Smooth muscle cell (in vitro differentiated cells): ENCODE measurements at regions not wholly inside any gene's neighbourhood (a gene's known extent, or its start where the extent isn't known, plus 50 kb on each side); places are given as distances from the start of the nearest gene placed in this dataset.

Experiments used
- DNase-seq: peaks from one replicate; lab custom pipeline; 2025; ENCODE audit not compliant: unreplicated experiment; lab: John Stamatoyannopoulos, UW
- H2AFZ ChIP-seq: fragments of 200-600 bp; sonication (generic); 2 replicates; pipeline ENCODE4 v1.6.0; 2016; ENCODE audit warnings: antibody characterized with exemption, low read depth, mild to moderate bottlenecking
- H3F3A ChIP-seq: fragments of 200-600 bp; sonication (generic); 2 replicates; pipeline ENCODE4 v1.6.0; 2017; ENCODE audit warnings: antibody characterized with exemption, low read depth
- H3K27ac ChIP-seq: fragments of 200-600 bp; sonication (generic); 2 replicates; pipeline ENCODE4 v1.5.1; 2016; ENCODE audit warnings: low read depth, mild to moderate bottlenecking
- H3K27me3 ChIP-seq: fragments of 200-600 bp; sonication (generic); 2 replicates; pipeline ENCODE4 v1.6.1; 2016; ENCODE audit warnings: low read depth, mild to moderate bottlenecking
- H3K36me3 ChIP-seq: fragments of 200-600 bp; sonication (generic); 2 replicates; pipeline ENCODE4 v1.5.1; 2016; ENCODE audit warnings: low read depth
- H3K4me1 ChIP-seq: fragments of 200-600 bp; sonication (generic); 2 replicates; pipeline ENCODE4 v1.5.1; 2016; ENCODE audit warnings: low read depth
- H3K4me2 ChIP-seq: fragments of 200-600 bp; sonication (generic); 2 replicates; pipeline ENCODE4 v1.6.0; 2016; ENCODE audit warnings: mild to moderate bottlenecking
- H3K4me3 ChIP-seq: fragments of 200-600 bp; sonication (generic); 2 replicates; pipeline ENCODE4 v1.5.1; 2016; ENCODE audit warnings: mild to moderate bottlenecking
- H3K79me2 ChIP-seq: fragments of 200-600 bp; sonication (generic); 2 replicates; pipeline ENCODE4 v1.6.0; 2016; ENCODE audit warnings: low read depth, mild to moderate bottlenecking
- H3K9ac ChIP-seq: fragments of 200-600 bp; sonication (generic); 2 replicates; pipeline ENCODE4 v1.6.0; 2016; ENCODE audit warnings: low read depth
- H3K9me3 ChIP-seq: fragments of 200-600 bp; sonication (generic); replicated peaks from 2 replicates; pipeline ENCODE4 v1.5.1; 2016; ENCODE audit warnings: low read depth
- H4K20me1 ChIP-seq: fragments of 200-600 bp; sonication (generic); 2 replicates; pipeline ENCODE4 v1.6.0; 2016; ENCODE audit warnings: low read depth
- CTCF ChIP-seq: fragments of 200-600 bp; sonication (generic); IDR thresholded peaks from 2 replicates; pipeline ENCODE4 v1.5.1; 2017; ENCODE audit warnings: borderline replicate concordance, mild to moderate bottlenecking, antibody characterized with exemption; ENCODE audit not compliant: insufficient read depth, poor library complexity, severe bottlenecking
- WGBS: methylation state at CpG from one replicate; pipeline ENCODE4 v1.1.7; 2016; ENCODE audit warnings: low lambda C conversion rate; 5-methylcytosine and 5-hydroxymethylcytosine counted together

DNA sequence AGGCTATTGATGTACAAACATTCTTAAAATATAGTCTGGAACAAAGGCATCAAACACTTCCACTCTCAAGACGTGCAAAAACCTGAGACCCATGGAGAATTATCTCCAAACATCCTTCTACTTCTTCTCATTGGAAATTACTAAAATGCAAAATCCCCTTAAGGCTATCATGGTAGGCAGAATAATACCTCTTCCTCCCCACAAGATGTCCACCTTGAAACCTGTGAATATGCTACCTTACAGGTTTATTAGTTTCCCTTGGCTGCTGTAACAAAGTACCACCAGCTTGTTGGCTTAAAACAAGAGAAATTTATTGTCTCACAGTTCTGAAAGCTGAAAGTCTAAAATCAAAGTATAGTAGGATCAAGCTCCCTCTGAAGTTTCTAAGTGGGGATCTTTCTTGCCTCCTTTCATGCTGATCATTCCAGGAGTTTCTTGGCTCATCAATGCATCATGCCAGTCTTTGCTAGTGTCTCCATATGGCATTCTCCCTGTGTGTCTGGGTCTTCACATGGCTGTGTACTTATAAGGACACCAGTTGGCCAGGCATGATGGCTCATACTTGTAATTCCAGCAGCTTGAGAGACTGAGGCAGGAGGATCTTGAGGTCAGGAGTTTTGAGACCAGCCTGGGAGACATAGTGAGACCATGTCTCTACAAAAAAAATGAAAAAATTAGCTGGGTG is 163.7 kb upstream of the NCK2 start:
- Histone ChIP-seq H3K9me3 (no peaks in the 10 kb centered on the region), H3K36me3 (no peaks in the 10 kb centered on the region), H3K9ac (no peak overlapping the region), H3K4me2 (no peak overlapping the region), H3K4me1 (peaks cover 9% of the 10 kb centered on the region), H3K27me3 (no peaks in the 10 kb centered on the region), H3K27ac (no peak overlapping the region), H3F3A (no peaks in the 10 kb centered on the region), H4K20me1 (no peaks in the 10 kb centered on the region), H3K79me2 (no peaks in the 10 kb centered on the region), H2AFZ (no peak overlapping the region), H3K4me3 (no peak overlapping the region)
- no peak for TF ChIP-seq CTCF
- 83% methylated on average over 1 of the region's 1 CpG for WGBS
- DNase-seq: no peak

DNA sequence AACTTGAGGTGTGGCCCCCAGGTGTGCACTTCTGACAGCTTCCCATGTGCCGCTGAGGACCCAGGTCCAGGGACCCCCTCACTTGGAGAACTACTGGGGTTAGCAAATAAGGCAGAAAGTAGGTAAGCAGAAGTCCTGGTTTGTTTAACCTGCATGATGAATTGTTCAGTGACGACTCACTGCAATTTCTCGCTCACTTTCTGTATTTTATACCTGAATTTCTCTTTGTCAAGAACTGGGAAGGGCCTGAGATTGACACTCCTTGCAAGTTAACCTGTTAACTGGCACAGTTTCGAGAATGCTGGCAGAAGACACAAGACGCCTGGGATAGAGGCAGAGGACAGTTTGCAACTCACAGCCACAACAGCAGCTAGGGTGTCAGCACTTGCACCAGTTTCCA is 164.5 kb upstream of the NCK2 start:
- no peak for TF ChIP-seq CTCF
- Histone ChIP-seq H3K4me3 (no peak overlapping the region), H3K9ac (no peak overlapping the region), H3K9me3 (no peaks in the 10 kb centered on the region), H3K36me3 (no peaks in the 10 kb centered on the region), H3K27me3 (peaks cover under 1% of the 10 kb centered on the region), H3K79me2 (no peaks in the 10 kb centered on the region), H3F3A (no peaks in the 10 kb centered on the region), H3K27ac (no peak overlapping the region), H3K4me2 (no peak overlapping the region), H2AFZ (no peak overlapping the region), H3K4me1 (peaks cover 9% of the 10 kb centered on the region), H4K20me1 (no peaks in the 10 kb centered on the region)
- no peak for DNase-seq
- WGBS: 89% methylated on average over 5 of the region's 5 CpGs

DNA sequence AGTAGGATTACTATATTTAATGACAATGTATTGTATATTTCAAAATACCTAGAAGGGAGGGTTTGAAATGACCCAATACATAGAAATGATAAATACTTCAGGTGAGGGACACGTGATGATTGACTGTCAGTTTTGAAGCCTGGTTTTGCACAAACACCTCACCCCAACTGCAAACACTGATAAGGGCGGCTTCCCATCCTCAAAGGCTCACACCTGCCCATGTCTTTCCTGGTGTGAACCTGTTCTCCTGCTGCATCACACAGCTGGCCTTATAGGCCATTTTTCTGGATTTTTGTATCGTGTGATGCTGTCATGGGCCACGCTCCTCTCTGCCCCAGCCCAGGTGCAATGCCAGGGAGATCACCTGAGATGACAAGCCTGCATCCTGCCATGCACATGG is 166.5 kb upstream of the NCK2 start:
- no peaks in the 10 kb centered on the region for H4K20me1 ChIP-seq
- peaks cover 9% of the 10 kb centered on the region for H3K4me1 ChIP-seq
- H3K9ac ChIP-seq: no peak overlapping the region
- no peaks in the 10 kb centered on the region for H3F3A ChIP-seq
- H3K27ac ChIP-seq: no peak overlapping the region
- H3K27me3 ChIP-seq: peaks cover 3% of the 10 kb centered on the region
- H2AFZ ChIP-seq: no peak overlapping the region
- no peak for TF ChIP-seq CTCF
- H3K79me2 ChIP-seq: no peaks in the 10 kb centered on the region
- H3K9me3 ChIP-seq: no peaks in the 10 kb centered on the region
- H3K36me3 ChIP-seq: no peaks in the 10 kb centered on the region
- H3K4me3 ChIP-seq: no peak overlapping the region
- no peak overlapping the region for H3K4me2 ChIP-seq
- no peak for DNase-seq
- WGBS: 73% methylated on average over 4 of the region's 4 CpGs

GRCh38 chr2:105577762-105578161 is 166.9 kb upstream of the NCK2 start:
- 70% methylated on average over 4 of the region's 4 CpGs for WGBS
- no peaks in the 10 kb centered on the region for H3F3A ChIP-seq
- no peak overlapping the region for H3K27ac ChIP-seq

More at GRCh38 chr2:105577762-105578161, 166.9 kb upstream of the NCK2 start:
- H3K79me2 ChIP-seq: no peaks in the 10 kb centered on the region
- no peaks in the 10 kb centered on the region for H3K9me3 ChIP-seq
- H3K4me3 ChIP-seq: no peak overlapping the region
- no peak for TF ChIP-seq CTCF
- H3K36me3 ChIP-seq: no peaks in the 10 kb centered on the region
- H4K20me1 ChIP-seq: no peaks in the 10 kb centered on the region
- H3K9ac ChIP-seq: no peak overlapping the region
- no peak overlapping the region for H2AFZ ChIP-seq
- peaks cover 3% of the 10 kb centered on the region for H3K27me3 ChIP-seq
- no peak for DNase-seq
- H3K4me2 ChIP-seq: no peak overlapping the region
- H3K4me1 ChIP-seq: peaks cover 9% of the 10 kb centered on the region
